HEK293T (cell line): ENCODE measurements at regions not wholly inside any gene's neighbourhood (a gene's known extent, or its start where the extent isn't known, plus 50 kb on each side); places are given as distances from the start of the nearest gene placed in this dataset.

Experiments used
- BHLHE40 ChIP-seq: fragments of 450-650 bp; IDR thresholded peaks from 2 replicates; pipeline ENCODE4 v1.6.1; 2016; ENCODE audit warnings: mild to moderate bottlenecking, moderate library complexity, borderline replicate concordance
- FOXK2 ChIP-seq: fragments of 450-650 bp; IDR thresholded peaks from 2 replicates; pipeline ENCODE4 v1.6.1; 2016; ENCODE audit warnings: mild to moderate bottlenecking
- FOXM1 ChIP-seq: fragments of 450-650 bp; IDR thresholded peaks from 2 replicates; pipeline ENCODE4 v1.6.1; 2017; ENCODE audit warnings: mild to moderate bottlenecking, borderline replicate concordance
- HDGF ChIP-seq: fragments of 450-650 bp; IDR thresholded peaks from 2 replicates; pipeline ENCODE4 v1.6.1; 2017; ENCODE audit warnings: antibody characterized with exemption, borderline replicate concordance
- L3MBTL2 ChIP-seq: fragments of 450-650 bp; conservative IDR thresholded peaks from 2 replicates; pipeline ENCODE4 v1.6.1; 2016; ENCODE audit warnings: mild to moderate bottlenecking
- LEF1 ChIP-seq: fragments of 450-650 bp; IDR thresholded peaks from 2 replicates; pipeline ENCODE4 v1.6.1; 2017; ENCODE audit warnings: mild to moderate bottlenecking, borderline replicate concordance
- NFRKB ChIP-seq: fragments of 450-650 bp; IDR thresholded peaks from 2 replicates; pipeline ENCODE4 v1.6.1; 2016; ENCODE audit warnings: mild to moderate bottlenecking, moderate library complexity
- SP1 ChIP-seq: fragments of 450-650 bp; IDR thresholded peaks from 2 replicates; pipeline ENCODE4 v1.6.1; 2017
- ZNF384 ChIP-seq: fragments of 450-650 bp; IDR thresholded peaks from 2 replicates; pipeline ENCODE4 v1.6.1; 2016
- TF ChIP-seq, protein P1 (sequence below): fragments of 450-650 bp; IDR thresholded peaks from 2 replicates; pipeline ENCODE4 v1.6.1; 2016

- TF ChIP-seq HDGF, result no peak
- TF ChIP-seq NFRKB, result no peak
- no peak for TF ChIP-seq BHLHE40
- TF ChIP-seq SP1, result no peak
- no peak for TF ChIP-seq LEF1
- no peak for TF ChIP-seq FOXK2
- no peak for TF ChIP-seq ZNF384
- no peak for TF ChIP-seq FOXM1
- TF ChIP-seq, protein P1, sequence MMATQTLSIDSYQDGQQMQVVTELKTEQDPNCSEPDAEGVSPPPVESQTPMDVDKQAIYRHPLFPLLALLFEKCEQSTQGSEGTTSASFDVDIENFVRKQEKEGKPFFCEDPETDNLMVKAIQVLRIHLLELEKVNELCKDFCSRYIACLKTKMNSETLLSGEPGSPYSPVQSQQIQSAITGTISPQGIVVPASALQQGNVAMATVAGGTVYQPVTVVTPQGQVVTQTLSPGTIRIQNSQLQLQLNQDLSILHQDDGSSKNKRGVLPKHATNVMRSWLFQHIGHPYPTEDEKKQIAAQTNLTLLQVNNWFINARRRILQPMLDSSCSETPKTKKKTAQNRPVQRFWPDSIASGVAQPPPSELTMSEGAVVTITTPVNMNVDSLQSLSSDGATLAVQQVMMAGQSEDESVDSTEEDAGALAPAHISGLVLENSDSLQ, result no peak
- no peak for TF ChIP-seq L3MBTL2
Observed at GRCh38 chr3:63056932-63057331, 181.7 kb upstream of the CADPS start.
